ENCODE measurements at regions not wholly inside any gene's neighbourhood (a gene's known extent, or its start where the extent isn't known, plus 50 kb on each side); places are given as distances from the start of the nearest gene placed in this dataset.

DNA sequence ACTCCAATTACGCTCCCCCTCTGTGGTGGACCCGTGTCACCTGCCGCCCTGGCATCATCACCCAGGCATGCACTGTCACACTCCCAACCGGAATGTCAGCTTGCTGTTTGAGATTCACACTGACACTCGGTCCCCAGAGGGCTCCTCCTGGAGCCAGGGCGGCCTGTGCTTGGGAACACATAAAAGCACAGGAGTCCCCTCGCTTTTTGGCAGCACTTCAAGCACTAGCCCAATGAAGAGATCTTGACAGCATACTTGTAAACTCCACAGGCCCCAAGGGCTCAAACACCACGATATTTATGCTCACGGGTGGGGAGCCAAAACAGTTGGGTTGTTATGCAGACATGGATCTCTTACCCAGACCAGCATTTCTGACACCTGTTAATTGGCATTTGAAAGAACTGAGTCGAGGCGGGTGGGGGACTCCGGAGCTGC lies 90.8 kb upstream of the EGFLAM start:
- ATAC-seq (replicated peaks in 6 of 8) = peak in 1 of 8 experiments; percentile 41
- Histone ChIP-seq H3K4me3 (no peak overlapping the region), H3K4me1 (replicated peaks in 1 of 2) (no peaks in the 10 kb centered on the region), H3K27ac (no peak overlapping the region)
- in situ Hi-C loops (cut with MboI; ENCODE audit: low pct_unique_long_range_greater_than_20kb in 2 of 9, low sequenced_read_pairs in 9 of 9, unreplicated experiment in 9 of 9) = no loop called here
- WGBS, 10 experiments = 21 to 60% (median 40%) methylated on average over 1 to 8 of the region's 12 CpGs; no CpG with 5 or more reads in 4 of the 10 experiments

DNA sequence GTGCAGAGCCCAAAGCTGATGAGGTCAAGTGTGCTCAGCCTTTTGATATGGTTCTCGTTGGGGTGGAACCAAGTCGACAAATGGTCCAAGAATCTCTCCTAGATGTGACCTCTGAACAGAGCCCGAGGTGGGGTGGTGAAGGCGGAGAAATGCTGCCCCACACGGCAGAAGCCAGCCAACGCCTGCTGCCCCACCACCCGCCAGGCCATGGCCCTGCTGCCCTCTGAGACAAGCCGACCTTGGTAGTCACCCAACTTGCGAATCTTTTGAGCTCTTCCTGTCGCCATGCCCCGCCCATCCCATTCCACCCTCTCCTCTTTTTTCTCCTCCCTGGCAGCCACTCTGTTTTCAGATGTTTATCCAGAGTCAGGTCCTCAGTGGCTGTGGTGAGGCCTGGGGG lies 91.5 kb upstream of the EGFLAM start:
- Histone ChIP-seq H3K27ac (no peak overlapping the region), H3K4me3 (no peak overlapping the region), H3K4me1 (replicated peaks in 1 of 2) (no peaks in the 10 kb centered on the region)
- no peak for ATAC-seq (replicated peaks in 6 of 8)
- in situ Hi-C loops (cut with MboI; ENCODE audit: low pct_unique_long_range_greater_than_20kb in 2 of 9, low sequenced_read_pairs in 9 of 9, unreplicated experiment in 9 of 9) = no loop called here
- WGBS, 10 experiments = 63 to 100% (median 68%) methylated on average over 1 to 5 of the region's 11 CpGs; no CpG with 5 or more reads in 6 of the 10 experiments

DNA sequence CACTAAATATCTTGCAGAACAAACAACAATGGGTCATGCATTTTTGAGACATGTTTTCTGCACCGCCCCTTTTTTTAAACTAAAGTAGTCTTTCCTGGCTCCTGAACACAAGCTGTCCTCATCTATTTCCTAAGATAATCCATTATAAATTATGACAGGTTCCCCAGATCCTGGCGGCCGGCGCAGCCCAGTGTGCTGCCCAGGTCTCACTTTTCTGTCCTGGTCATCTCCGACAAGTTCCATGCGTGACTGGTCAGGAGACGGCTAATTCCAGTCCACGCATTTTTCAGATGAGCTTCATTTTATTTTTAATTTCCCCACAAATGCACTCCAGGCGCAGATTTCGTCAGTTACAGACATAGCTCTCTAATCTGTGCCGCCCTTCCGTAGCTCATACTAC lies 92.9 kb upstream of the EGFLAM start:
- Histone ChIP-seq H3K4me1 (replicated peaks in 1 of 2) (no peaks in the 10 kb centered on the region), H3K4me3 (no peak overlapping the region), H3K27ac (no peak overlapping the region)
- in situ Hi-C loops (cut with MboI; ENCODE audit: low pct_unique_long_range_greater_than_20kb in 2 of 9, low sequenced_read_pairs in 9 of 9, unreplicated experiment in 9 of 9) = no loop called here
- no peak for ATAC-seq (replicated peaks in 6 of 8)
- WGBS, 10 experiments = 70 to 100% (median 93%) methylated on average over 2 to 12 of the region's 12 CpGs

DNA sequence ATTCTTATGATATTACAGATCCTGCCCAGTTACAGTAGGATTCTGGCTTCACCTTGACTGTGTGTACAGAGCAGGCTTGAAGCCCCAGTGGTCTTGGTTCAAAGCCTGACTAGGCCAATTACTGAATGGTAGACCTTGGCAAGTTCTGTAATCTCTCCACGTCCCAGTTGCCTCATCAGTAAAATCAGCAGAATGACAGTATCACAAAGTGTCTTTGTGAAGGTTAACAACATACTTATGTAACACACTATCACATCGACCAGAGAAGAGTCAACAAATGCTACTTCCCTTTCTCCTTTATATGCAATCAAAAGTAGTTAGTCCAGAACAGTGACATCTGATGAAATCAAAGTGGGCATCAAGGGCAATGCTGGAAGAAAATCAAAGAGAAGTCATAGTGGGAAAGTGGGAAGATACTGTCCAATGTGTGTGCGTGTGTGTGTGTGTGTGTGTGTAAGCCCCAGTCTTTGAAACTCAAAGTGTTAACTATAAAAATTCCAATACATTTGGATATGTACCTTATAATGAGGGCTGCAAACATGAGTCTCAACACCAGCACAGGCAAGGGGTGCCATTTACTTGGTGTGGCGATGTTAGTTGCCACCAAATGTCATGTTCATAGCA lies 93.5 kb upstream of the EGFLAM start:
- no peak overlapping the region for H3K4me3 ChIP-seq
- in situ Hi-C loops (cut with MboI; ENCODE audit: low pct_unique_long_range_greater_than_20kb in 2 of 9, low sequenced_read_pairs in 9 of 9, unreplicated experiment in 9 of 9) = no loop called here
- no peak overlapping the region for H3K27ac ChIP-seq
- 0 to 100% (median 39%) methylated on average over 1 to 4 of the region's 4 CpGs; no CpG with 5 or more reads in 1 of the 10 experiments for WGBS, 10 experiments
- no peaks in the 10 kb centered on the region for H3K4me1 ChIP-seq (replicated peaks in 1 of 2)
- ATAC-seq (replicated peaks in 6 of 8) = no peak

DNA sequence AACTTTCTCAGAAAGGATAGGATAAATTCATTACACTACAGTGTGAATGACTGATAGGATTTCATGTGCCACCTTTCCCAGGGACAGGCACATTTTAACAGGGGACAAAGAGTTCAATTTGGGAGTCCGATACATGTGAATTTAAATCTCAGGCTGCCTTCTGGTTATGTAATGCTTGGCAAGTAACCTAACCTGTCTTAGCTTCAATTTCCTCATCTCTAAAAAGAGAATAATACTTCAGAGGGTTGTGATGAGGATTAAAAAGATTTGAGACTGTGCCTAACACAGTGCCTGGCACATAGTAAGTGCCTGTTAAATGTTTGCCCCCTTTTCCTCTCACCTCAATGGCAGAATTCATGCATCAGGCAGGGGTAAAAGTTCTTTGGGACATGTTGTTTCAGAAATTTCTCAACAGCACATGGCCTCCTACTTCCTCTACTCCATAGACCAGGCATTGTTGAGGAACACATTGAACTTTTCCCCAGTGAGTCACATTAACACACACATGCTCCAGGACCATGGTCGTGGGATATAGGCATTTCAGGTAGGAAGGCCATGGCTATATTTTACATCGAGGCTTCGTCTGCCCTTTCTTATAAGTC lies 94.6 kb upstream of the EGFLAM start:
- Histone ChIP-seq H3K4me3 (no peak overlapping the region), H3K27ac (no peak overlapping the region), H3K4me1 (replicated peaks in 1 of 2) (no peaks in the 10 kb centered on the region)
- 17 to 100% (median 59%) methylated on average over 1 to 3 of the region's 4 CpGs; no CpG with 5 or more reads in 2 of the 10 experiments for WGBS, 10 experiments
- no peak for ATAC-seq (replicated peaks in 6 of 8)
- in situ Hi-C loops (cut with MboI; ENCODE audit: low pct_unique_long_range_greater_than_20kb in 2 of 9, low sequenced_read_pairs in 9 of 9, unreplicated experiment in 9 of 9) = no loop called here

DNA sequence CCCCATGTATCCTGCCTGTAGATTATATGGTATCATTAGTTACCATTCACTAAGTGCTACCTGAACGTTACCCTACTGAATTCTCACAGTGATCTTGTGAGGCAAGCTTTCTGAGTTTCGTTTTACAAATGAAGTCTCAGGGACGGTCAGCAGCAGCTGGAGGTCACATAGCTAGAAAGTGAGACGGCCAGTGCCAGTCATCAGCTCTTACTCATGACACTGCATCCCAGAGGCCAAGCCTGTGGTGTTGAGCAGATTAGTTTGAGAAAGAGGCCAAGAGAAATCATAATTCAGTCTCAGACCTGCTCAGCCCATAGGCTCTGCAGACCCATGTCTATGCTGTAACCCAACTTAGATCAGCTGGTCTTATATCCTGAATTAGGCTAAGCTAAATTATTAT lies 95.7 kb upstream of the EGFLAM start:
- 0 to 100% (median 75%) methylated on average over 1 to 4 of the region's 4 CpGs; no CpG with 5 or more reads in 1 of the 10 experiments for WGBS, 10 experiments
- Histone ChIP-seq H3K4me1 (replicated peaks in 1 of 2) (no peaks in the 10 kb centered on the region), H3K4me3 (no peak overlapping the region), H3K27ac (no peak overlapping the region)
- in situ Hi-C loops (cut with MboI; ENCODE audit: low pct_unique_long_range_greater_than_20kb in 2 of 9, low sequenced_read_pairs in 9 of 9, unreplicated experiment in 9 of 9) = no loop called here
- no peak for ATAC-seq (replicated peaks in 6 of 8)

DNA sequence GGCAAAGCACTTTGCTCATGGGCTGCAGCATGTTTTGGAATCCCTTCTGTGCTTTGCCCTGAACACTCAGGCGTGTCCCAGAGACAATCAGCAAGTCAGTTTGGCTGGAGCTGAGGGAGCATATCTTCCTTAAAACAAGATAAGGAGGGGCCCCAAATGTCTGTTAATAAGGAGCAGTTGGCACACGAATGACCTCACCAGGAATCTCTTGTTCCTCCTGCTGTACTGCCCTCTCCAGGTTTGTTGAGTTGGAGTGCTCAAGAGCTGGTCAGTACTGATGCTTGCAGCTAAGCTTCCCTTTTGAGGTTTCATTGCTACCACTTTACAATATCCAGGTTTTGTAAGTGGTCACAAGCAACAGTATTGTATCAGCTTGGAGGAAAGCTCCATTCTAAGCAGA lies 101.3 kb upstream of the EGFLAM start:
- WGBS, 10 experiments = 17 to 71% (median 60%) methylated on average over 1 to 2 of the region's 2 CpGs; no CpG with 5 or more reads in 2 of the 10 experiments
- no peak overlapping the region for H3K4me3 ChIP-seq
- no peak overlapping the region for H3K27ac ChIP-seq
- in situ Hi-C loops (cut with MboI; ENCODE audit: low pct_unique_long_range_greater_than_20kb in 2 of 9, low sequenced_read_pairs in 9 of 9, unreplicated experiment in 9 of 9) = no loop called here
- H3K4me1 ChIP-seq (replicated peaks in 1 of 2) = no peaks in the 10 kb centered on the region
- ATAC-seq (replicated peaks in 6 of 8) = peak in 2 of 8 experiments; percentile 40 to 55

DNA sequence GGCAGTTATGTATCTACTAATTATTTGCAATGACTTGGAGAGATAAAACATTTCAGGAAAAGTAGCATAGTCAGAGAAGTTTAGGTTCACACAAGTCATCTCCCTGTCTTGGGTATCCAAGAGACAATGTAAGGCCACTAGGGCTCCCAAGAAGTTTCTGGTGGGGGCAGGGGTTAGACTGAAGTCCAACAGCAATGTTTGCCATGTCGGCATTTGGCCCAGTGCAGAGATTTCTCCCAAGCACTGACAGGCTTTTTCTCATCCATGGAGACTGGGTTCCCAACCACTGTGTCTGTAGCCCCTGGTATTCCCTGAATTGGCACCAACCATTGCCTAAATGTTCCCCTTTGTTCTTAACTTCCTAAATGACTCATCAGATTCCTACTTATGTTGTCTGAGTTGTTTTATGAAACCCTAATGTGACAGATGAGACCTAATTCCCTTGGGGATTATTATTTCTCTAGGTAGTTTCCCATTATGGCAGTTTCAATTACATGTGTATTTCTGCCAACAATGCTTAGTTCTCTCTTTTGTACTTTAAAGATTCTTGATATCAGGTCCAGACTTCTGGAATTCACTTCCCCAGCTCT lies 103.6 kb upstream of the EGFLAM start:
- Histone ChIP-seq H3K4me1 (replicated peaks in 1 of 2) (no peaks in the 10 kb centered on the region), H3K27ac (no peak overlapping the region), H3K4me3 (no peak overlapping the region)
- ATAC-seq (replicated peaks in 6 of 8) = no peak
- 63 to 100% (median 78%) methylated on average over 1 of the region's 1 CpG; no CpG with 5 or more reads in 7 of the 10 experiments for WGBS, 10 experiments
- in situ Hi-C loops (cut with MboI; ENCODE audit: low pct_unique_long_range_greater_than_20kb in 2 of 9, low sequenced_read_pairs in 9 of 9, unreplicated experiment in 9 of 9) = no loop called here

DNA sequence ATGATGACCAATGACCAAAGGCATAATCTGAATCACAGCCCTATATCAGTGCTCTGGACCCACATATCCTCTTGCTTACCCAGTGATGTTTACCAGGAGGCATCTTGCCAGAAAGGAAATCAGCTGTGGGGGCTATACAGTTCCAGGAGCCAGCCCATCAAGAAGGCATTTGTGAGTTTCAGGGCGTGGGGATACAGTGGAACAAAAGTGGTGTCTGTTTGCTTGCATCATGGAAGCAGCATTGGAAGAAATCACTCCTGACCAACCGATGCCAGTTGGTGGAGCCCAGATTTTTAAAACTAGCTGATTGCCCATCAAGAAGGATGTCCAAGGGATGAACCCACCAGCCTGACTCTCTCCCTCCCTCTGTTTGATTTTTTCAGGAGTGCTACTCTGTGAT lies 106.5 kb upstream of the EGFLAM start:
- H3K4me3 ChIP-seq = no peak overlapping the region
- 20 to 89% (median 70%) methylated on average over 1 to 2 of the region's 2 CpGs; no CpG with 5 or more reads in 3 of the 10 experiments for WGBS, 10 experiments
- in situ Hi-C loops (cut with MboI; ENCODE audit: low pct_unique_long_range_greater_than_20kb in 2 of 9, low sequenced_read_pairs in 9 of 9, unreplicated experiment in 9 of 9) = no loop called here

DNA sequence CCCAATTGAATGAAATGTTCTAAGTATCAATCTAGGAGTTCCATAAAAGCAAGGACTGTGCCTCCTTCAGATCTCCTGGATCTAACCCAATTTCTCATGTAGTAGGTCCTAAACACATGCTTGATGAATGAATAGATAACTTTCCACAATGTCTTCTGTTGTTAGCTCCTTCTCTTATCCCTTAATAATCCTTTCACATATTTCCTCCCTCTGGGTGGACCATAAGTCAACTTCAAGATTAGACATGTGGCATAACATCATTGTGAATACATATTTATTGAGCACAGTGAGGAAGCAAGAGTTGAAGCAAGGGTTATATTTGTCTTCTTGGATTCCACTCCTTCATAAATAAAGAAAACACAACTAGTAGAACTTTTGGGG lies 108.6 kb upstream of the EGFLAM start:
- H3K4me3 ChIP-seq = no peak overlapping the region
- no peak for ATAC-seq (replicated peaks in 6 of 8)
- no peaks in the 10 kb centered on the region for H3K4me1 ChIP-seq (replicated peaks in 1 of 2)
- H3K27ac ChIP-seq = no peak overlapping the region
- in situ Hi-C loops (cut with MboI; ENCODE audit: low pct_unique_long_range_greater_than_20kb in 2 of 9, low sequenced_read_pairs in 9 of 9, unreplicated experiment in 9 of 9) = no loop called here

More for the DNA sequence above, 106.5 kb upstream of the EGFLAM start:
- no peak for ATAC-seq (replicated peaks in 6 of 8)
- Histone ChIP-seq H3K4me1 (replicated peaks in 1 of 2) (no peaks in the 10 kb centered on the region), H3K27ac (no peak overlapping the region)

DNA sequence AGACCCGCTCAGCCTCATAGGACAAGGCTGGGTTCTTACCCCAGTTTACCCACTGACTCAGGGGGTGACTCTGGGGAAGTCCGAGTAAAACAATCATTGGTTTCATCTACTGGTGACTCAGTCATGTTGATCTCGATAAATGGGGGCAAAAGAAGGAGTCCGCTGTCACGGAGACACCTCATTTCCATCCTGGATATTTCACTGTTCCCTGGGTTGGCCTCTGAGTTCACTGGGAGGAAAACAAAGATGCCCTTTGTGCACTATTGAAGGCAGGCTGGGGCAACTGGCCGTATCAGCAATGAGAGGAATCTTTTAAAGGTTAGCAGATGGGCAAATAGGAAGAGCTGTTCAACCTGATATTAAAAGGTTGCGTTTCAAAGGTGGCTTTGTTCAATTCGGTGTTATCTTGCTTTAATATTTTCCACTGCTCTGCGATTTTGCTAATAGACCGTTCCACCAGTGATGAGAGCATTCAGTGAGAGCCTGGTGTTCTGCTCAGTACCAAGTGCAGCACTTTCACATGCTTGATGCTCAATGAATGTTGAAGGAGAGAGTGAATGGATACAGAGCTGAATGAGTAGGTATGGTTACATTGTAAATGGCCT lies 110.2 kb upstream of the EGFLAM start:
- H3K4me1 ChIP-seq (replicated peaks in 1 of 2) = no peaks in the 10 kb centered on the region
- no peak overlapping the region for H3K4me3 ChIP-seq
- WGBS, 10 experiments = 44 to 93% (median 80%) methylated on average over 2 to 9 of the region's 10 CpGs; no CpG with 5 or more reads in 1 of the 10 experiments
- no peak for ATAC-seq (replicated peaks in 6 of 8)
- no peak overlapping the region for H3K27ac ChIP-seq
- in situ Hi-C loops (cut with MboI; ENCODE audit: low pct_unique_long_range_greater_than_20kb in 2 of 9, low sequenced_read_pairs in 9 of 9, unreplicated experiment in 9 of 9) = no loop called here

DNA sequence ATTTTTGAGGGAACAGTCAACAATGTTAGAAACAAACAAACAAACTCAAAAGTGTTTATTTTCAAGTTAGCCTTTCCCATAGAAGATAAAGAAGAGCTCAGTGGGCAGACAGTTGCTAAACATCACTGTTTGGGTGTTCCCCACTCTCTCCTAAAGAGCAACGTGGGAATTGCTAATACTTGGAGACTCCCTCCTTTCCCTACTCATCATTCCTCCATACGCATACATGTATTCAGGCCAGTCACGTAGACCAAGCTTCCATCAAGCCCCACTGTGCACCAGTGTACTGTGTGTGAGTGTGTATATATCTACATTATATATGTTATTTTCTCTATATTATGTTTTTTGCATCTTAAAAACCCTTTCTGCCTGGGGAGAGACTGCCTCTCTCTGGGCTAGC lies 115.0 kb upstream of the EGFLAM start:
- H3K4me1 ChIP-seq (replicated peaks in 1 of 2) = no peaks in the 10 kb centered on the region
- ATAC-seq (replicated peaks in 6 of 8) = peak in 3 of 8 experiments; percentile 78 to 100 (median 98)
- H3K4me3 ChIP-seq = no peak overlapping the region
- WGBS, 10 experiments = 7 to 90% (median 40%) methylated on average over 1 to 3 of the region's 3 CpGs; no CpG with 5 or more reads in 3 of the 10 experiments
- in situ Hi-C loops (cut with MboI; ENCODE audit: low pct_unique_long_range_greater_than_20kb in 2 of 9, low sequenced_read_pairs in 9 of 9, unreplicated experiment in 9 of 9) = no loop called here
- H3K27ac ChIP-seq = no peak overlapping the region

DNA sequence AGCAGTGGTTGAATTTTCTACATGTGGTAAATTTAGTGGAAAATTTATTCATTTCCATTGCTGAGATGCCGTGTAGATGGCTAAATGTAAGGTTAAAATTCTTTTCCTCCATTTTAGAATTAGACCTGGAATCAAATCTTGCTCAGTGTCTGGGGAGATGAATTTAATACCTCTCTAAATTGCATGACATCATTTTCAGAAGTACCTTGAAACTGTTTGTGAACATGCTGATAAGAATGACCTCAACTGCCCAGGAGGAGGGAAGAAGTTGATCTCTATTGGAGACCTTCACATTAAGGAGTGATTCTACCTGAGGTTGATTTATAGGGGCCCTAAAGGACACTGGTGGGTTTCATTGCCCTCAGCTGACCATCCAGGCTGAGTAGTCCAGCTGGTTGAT lies 116.7 kb upstream of the EGFLAM start:
- no peak for ATAC-seq (replicated peaks in 6 of 8)
- Histone ChIP-seq H3K4me3 (no peak overlapping the region), H3K27ac (no peak overlapping the region), H3K4me1 (replicated peaks in 1 of 2) (no peaks in the 10 kb centered on the region)
- in situ Hi-C loops (cut with MboI; ENCODE audit: low pct_unique_long_range_greater_than_20kb in 2 of 9, low sequenced_read_pairs in 9 of 9, unreplicated experiment in 9 of 9) = no loop called here
- 38 to 100% (median 95%) methylated on average over 1 of the region's 1 CpG; no CpG with 5 or more reads in 2 of the 10 experiments for WGBS, 10 experiments
